Lung (tissue), 11 donors: ENCODE measurements at regions not wholly inside any gene's neighbourhood (a gene's known extent, or its start where the extent isn't known, plus 50 kb on each side); places are given as distances from the start of the nearest gene placed in this dataset.

ENCODE experiments used
- ATAC-seq: fragments of 200-7000 bp; cut with Tn5 transposase; one replicate; pipeline ENCODE4 v1.9.1; 2020; ENCODE audit warnings: moderate number of reproducible peaks; ENCODE audit not compliant: insufficient read depth, low FRiP score
- DNase-seq, 3 donors: peaks; one replicate each; pipeline ENCODE4 v3.0.0-alpha.2; 2013 to 2017
- H3K27ac ChIP-seq, 2 donors: one replicate each; pipeline ENCODE4 v1.5.1; 2013; ENCODE audit warnings: mild to moderate bottlenecking in 2 of 2, moderate library complexity in 2 of 2, control low read depth in 1 of 2, inconsistent platforms in 1 of 2, low read depth in 1 of 2, low read length in 1 of 2
- H3K27me3 ChIP-seq, 3 donors: one replicate each; pipeline ENCODE4 v1.5.1; 2013; ENCODE audit warnings: low read length in 2 of 3; ENCODE audit not compliant: control insufficient read depth in 3 of 3, insufficient read depth in 3 of 3
- H3K36me3 ChIP-seq, 4 donors: one replicate each; pipeline ENCODE4 v1.5.1; 2013; ENCODE audit warnings: low read length in 4 of 4, mild to moderate bottlenecking in 1 of 4, moderate library complexity in 1 of 4; ENCODE audit not compliant: control insufficient read depth in 4 of 4, insufficient read depth in 4 of 4
- H3K4me1 ChIP-seq, 5 donors: one replicate each; pipeline ENCODE4 v1.5.1; 2013; ENCODE audit warnings: low read length in 5 of 5, mild to moderate bottlenecking in 2 of 5, moderate library complexity in 1 of 5; ENCODE audit not compliant: control insufficient read depth in 5 of 5, insufficient read depth in 5 of 5
- H3K4me3 ChIP-seq: one replicate; pipeline ENCODE4 v1.5.1; 2013; ENCODE audit warnings: mild to moderate bottlenecking, control low read depth, moderate library complexity
- H3K9ac ChIP-seq, 2 donors: one replicate each; pipeline ENCODE4 v1.5.1; 2013; ENCODE audit warnings: low read length in 2 of 2, control low read depth in 1 of 2; ENCODE audit not compliant: insufficient read depth in 1 of 2
- H3K9me3 ChIP-seq, 4 donors: one replicate each; pipeline ENCODE4 v1.5.1; 2013; ENCODE audit warnings: low read length in 3 of 4, mild to moderate bottlenecking in 1 of 4, moderate library complexity in 1 of 4; ENCODE audit not compliant: control insufficient read depth in 4 of 4, insufficient read depth in 3 of 4
- CTCF ChIP-seq: IDR thresholded peaks from 2 replicates; pipeline ENCODE4 v1.5.1; 2012; ENCODE audit warnings: mild to moderate bottlenecking; ENCODE audit errors: control extremely low read depth, extremely low read depth
- WGBS, 2 donors: extraction: QIAGEN DNeasy Blood & Tissue Kit; methylation state at CpG; one replicate each; pipeline ENCODE4 v1.1.7; 2013; 5-methylcytosine and 5-hydroxymethylcytosine counted together
- donor health status: control.
- donor health status: control.
- donor health status: Bipolar disorder and iron deficiency.
- donor health status: healthy.
- donor health status: DM: yes; HTN: yes; CAD: no.

DNA sequence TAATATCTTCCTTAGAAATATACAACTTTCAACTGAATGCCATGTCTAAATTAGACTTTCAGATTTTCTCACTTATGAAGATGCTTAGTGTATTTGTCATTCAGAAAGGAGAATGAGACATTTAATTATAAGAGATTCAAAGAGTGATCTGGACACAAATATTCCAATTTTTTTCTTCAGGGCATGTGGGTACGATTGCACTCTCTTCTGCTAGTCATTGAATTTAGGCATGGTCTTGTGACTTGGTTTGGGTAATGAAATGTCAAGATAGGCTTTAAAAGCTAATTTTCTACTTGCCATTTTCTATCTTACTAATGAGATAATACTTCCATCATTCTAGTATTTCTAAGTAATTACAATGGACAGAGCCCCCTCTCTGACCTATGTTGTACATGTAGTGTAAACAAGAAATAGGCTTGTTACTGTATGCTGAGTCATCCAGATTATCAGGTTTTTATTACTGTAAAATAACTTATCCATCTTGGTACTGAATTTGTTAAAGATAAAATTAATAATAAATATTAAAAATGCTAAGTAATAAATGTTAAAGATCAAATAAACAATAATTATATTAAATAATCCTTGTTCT lies 770.8 kb upstream of the BCHE start:
- no peak for ATAC-seq

DNA sequence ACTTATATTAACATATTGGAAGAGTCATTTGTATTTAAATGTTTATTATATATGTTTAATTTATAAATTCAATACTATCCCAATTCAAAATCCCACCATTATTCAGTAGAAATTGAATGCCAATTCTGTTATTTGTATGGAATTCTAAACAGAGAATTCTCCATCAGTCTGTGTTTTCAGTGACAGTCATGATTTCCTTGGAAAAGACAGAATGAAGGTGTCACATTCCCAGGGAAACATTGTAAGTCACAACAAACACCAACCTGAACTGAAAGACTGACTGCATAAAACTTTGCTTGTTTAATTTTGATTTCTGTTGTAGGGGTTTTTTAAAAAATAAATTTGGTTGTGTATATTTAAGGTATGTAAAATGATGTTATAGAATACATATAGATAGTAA lies 769.8 kb upstream of the BCHE start:
- no peak for DNase-seq
- TF ChIP-seq CTCF, result no peak
- no peak overlapping the region for H3K9ac ChIP-seq
- H3K27me3 ChIP-seq, result no peaks in the 10 kb centered on the region
- H3K9me3 ChIP-seq, result no peaks in the 10 kb centered on the region
- no peak for ATAC-seq
- no peaks in the 10 kb centered on the region for H3K4me1 ChIP-seq
- no peak overlapping the region for H3K4me3 ChIP-seq
- H3K27ac ChIP-seq, result no peak overlapping the region
- H3K36me3 ChIP-seq, result no peaks in the 10 kb centered on the region

More for the DNA sequence above, 770.8 kb upstream of the BCHE start:
- Histone ChIP-seq H3K4me3 (no peak overlapping the region), H3K27ac (no peak overlapping the region), H3K27me3 (no peaks in the 10 kb centered on the region), H3K36me3 (no peaks in the 10 kb centered on the region), H3K9me3 (no peaks in the 10 kb centered on the region), H3K9ac (no peak overlapping the region), H3K4me1 (no peaks in the 10 kb centered on the region)
- WGBS, 2 donors, result 82 to 85% methylated on average over 1 of the region's 1 CpG
- no peak for DNase-seq
- TF ChIP-seq CTCF, result no peak

DNA sequence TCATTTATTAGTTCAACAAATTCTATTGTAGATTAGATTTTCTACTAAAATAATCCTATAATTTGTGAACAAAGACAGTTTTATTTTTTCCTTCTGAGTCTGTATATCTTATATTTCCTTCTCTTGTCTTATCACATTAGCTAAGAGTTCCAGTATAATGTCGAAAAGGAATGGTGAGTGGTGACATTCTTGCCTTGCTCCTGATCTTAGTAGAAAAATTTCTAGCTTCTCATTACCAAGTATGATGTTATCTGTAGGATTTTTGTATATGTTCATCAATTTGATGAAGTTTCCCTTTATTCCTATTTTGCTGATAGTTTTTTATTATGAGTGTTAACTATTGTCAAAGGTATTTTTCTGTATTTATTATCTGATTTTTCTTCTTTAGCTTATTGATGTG lies 756.6 kb upstream of the BCHE start:
- TF ChIP-seq CTCF, result no peak
- no peaks in the 10 kb centered on the region for H3K4me1 ChIP-seq
- H3K27me3 ChIP-seq, result no peaks in the 10 kb centered on the region
- 83 to 88% methylated on average over 1 of the region's 1 CpG for WGBS, 2 donors
- H3K4me3 ChIP-seq, result no peak overlapping the region
- ATAC-seq (no peak), DNase-seq (no peak)
- no peak overlapping the region for H3K9ac ChIP-seq
- H3K36me3 ChIP-seq, result no peaks in the 10 kb centered on the region
- no peak overlapping the region for H3K27ac ChIP-seq
- peaks cover 0 to 2% (median 0%) of the 10 kb centered on the region in 4 donors for H3K9me3 ChIP-seq

DNA sequence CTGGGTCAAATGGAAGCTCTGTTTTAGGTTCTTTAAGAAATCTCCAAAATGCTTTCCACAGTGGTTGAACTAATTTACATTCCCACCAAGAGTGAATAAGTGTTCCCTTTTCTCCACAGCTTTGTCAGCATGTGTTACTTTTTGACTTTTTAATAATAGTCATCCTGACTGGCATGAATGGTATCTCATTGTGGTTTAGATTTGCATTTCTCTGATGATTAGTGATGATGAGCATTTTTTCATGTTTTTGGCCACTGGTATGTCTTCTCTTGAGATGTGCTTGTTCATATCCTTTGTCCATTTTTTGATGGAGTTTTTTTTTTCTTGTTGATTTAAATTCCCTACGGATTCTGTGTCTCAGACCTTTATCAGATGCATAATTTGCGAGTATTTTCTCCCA lies 745.0 kb upstream of the BCHE start:
- Histone ChIP-seq H3K27ac (no peak overlapping the region), H3K4me3 (no peak overlapping the region), H3K36me3 (no peaks in the 10 kb centered on the region), H3K9me3 (peaks cover 0 to 3% (median 0%) of the 10 kb centered on the region in 4 donors), H3K4me1 (no peaks in the 10 kb centered on the region), H3K27me3 (no peaks in the 10 kb centered on the region), H3K9ac (no peak overlapping the region)
- no peak for TF ChIP-seq CTCF
- WGBS, 2 donors, result 85 to 95% methylated on average over 2 of the region's 2 CpGs
- ATAC-seq (no peak), DNase-seq (no peak)
